ENCODE measurements at regions not wholly inside any gene's neighbourhood (a gene's known extent, or its start where the extent isn't known, plus 50 kb on each side); places are given as distances from the start of the nearest gene placed in this dataset.

DNA sequence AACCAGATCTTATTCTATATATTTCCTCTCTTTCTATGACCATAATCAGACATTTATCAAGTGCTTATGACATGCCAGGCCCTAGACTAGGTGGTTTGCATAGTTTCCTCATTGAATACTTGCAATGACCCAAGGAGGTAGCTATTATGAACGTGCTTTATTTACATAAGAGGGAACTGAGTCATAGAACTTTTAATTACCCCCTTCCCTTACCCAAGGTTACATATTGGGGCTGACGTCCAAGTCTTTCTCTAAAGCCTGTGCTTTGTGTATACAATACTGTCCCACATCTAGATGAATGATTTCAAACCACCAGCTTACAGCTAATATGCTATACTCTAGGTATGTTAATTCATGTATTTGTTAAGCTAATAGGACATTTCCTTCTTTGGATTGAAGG is 91.9 kb upstream of the NPY start:
- TF ChIP-seq EZH2 (IDR thresholded peaks at IDR 0.05; ENCODE audit: insufficient read depth, poor library complexity, severe bottlenecking), result no peak
- TF ChIP-seq EZH2phosphoT487 (IDR thresholded peaks at IDR 0.05; ENCODE audit: insufficient read depth, low read depth), result no peak
